Mucosa of descending colon (tissue), 3 donors: ENCODE measurements at regions not wholly inside any gene's neighbourhood (a gene's known extent, or its start where the extent isn't known, plus 50 kb on each side); places are given as distances from the start of the nearest gene placed in this dataset.
"Not testable (repeated sequence)": the region's sequence is repeated elsewhere in the genome, so short reads cannot be mapped to it uniquely, and the experiment has no call there.

Experiments
- ATAC-seq: fragments of 200-7000 bp; cut with Tn5 transposase; one replicate; pipeline ENCODE4 v1.9.1; 2020; ENCODE audit warnings: mild to moderate bottlenecking, moderate library complexity
- DNase-seq, 3 donors: peaks; one replicate each; pipeline ENCODE4 v3.0.0-alpha.2; 2020
- H3K36me3 ChIP-seq: fragments of 200-600 bp; one replicate; pipeline ENCODE4 v1.8.0; 2021; ENCODE audit warnings: low read depth, mild to moderate bottlenecking
- H3K4me1 ChIP-seq: fragments of 200-600 bp; one replicate; pipeline ENCODE4 v1.8.0; 2021; ENCODE audit warnings: low read depth, mild to moderate bottlenecking
- H3K4me3 ChIP-seq: fragments of 200-600 bp; one replicate; pipeline ENCODE4 v1.8.0; 2021; ENCODE audit warnings: mild to moderate bottlenecking
- H3K9me3 ChIP-seq: fragments of 200-600 bp; one replicate; pipeline ENCODE4 v1.8.0; 2021; ENCODE audit warnings: mild to moderate bottlenecking
- intact Hi-C, 2 donors: fragments of 100-400 bp; cut with DNase I in 1 of 2; cut with micrococcal nuclease in 1 of 2; formaldehyde crosslinking; loops; one replicate each; pipeline versions ENCODE4 v1.11.0 to v1.11.1; 2022; cut with DNase I, micrococcal nuclease
- TF ChIP-seq, protein P1 (sequence below): fragments of 200-600 bp; IDR thresholded peaks from one replicate; pipeline ENCODE4 v1.8.0; 2022; ENCODE audit warnings: antibody characterized with exemption, mild to moderate bottlenecking
- donor health status: DM: no; HTN: no; CAD: no; lungs with moderate emphysema.
- donor health status: DM: no; HTN: no; CAD: no.
- donor health status: DM: no; HTN: yes; CAD: no.

GRCh38 chr18:41639218-41639617 is 315.8 kb upstream of the PIK3C3 start:
- Histone ChIP-seq H3K4me1 (no peaks in the 10 kb centered on the region), H3K36me3 (no peaks in the 10 kb centered on the region), H3K4me3 (no peak overlapping the region), H3K9me3 (no peaks in the 10 kb centered on the region)
- ATAC-seq = no peak
- TF ChIP-seq, protein P1, sequence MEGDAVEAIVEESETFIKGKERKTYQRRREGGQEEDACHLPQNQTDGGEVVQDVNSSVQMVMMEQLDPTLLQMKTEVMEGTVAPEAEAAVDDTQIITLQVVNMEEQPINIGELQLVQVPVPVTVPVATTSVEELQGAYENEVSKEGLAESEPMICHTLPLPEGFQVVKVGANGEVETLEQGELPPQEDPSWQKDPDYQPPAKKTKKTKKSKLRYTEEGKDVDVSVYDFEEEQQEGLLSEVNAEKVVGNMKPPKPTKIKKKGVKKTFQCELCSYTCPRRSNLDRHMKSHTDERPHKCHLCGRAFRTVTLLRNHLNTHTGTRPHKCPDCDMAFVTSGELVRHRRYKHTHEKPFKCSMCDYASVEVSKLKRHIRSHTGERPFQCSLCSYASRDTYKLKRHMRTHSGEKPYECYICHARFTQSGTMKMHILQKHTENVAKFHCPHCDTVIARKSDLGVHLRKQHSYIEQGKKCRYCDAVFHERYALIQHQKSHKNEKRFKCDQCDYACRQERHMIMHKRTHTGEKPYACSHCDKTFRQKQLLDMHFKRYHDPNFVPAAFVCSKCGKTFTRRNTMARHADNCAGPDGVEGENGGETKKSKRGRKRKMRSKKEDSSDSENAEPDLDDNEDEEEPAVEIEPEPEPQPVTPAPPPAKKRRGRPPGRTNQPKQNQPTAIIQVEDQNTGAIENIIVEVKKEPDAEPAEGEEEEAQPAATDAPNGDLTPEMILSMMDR = no peak
- intact Hi-C loops = no loop called here
- DNase-seq = no peak

DNA sequence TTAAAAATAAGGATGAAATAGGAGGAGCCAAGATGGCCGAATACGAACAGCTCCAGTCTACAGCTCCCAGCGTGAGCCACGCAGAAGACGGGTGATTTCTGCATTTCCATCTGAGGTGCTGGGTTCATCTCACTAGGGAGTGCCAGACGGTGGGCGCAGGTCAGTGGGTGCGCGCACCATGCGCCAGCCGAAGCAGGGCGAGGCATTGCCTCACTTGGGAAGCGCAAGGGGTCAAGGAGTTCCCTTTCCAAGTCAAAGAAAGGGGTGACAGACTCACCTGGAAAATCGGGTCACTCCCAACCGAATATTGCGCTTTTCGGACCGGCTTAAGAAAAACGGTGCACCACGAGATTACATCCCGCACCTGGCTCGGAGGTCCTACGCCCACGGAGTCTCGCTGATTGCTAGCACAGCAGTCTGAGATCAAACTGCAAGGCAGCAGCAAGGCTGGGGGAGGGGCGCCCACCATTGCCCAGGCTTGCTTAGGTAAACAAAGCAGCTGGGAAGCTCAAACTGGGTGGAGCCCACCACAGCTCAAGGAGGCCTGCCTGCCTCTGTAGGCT is 323.2 kb upstream of the PIK3C3 start:
- intact Hi-C loops, H3K36me3 ChIP-seq, ATAC-seq, H3K4me1 ChIP-seq, DNase-seq, H3K9me3 ChIP-seq, H3K4me3 ChIP-seq: not testable (repeated sequence)

DNA sequence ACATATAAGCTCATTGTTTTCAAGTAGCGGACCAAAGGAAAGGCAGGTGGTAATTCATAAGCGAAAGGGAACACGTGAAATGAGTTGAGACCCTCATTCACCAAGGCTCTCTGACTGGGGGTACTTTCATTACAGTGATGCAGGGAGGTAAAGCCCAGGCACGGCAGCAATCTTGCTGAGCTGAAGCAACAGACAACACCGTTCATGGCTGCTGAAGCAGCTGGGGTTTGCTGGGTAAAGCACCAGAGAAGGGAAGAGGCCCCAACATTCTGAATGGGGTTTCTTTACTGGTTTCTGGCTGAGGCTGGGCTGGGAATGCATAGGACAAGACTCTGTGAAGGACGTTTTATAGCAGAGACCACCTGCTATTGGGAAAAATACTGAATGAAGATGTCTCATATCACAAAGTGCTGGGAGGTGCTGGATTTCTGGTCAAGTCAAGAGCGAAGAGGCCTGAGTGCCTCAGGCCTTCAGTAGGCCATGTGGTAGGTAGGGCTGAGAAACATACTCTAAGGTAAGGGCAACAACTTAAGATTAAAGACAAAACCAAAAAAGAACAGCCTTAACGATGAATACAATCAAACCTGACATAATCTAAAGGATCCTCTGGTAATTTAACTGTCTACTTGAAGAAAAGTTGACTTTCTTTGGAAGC is 324.7 kb upstream of the PIK3C3 start:
- H3K4me1 ChIP-seq = no peaks in the 10 kb centered on the region
- H3K9me3 ChIP-seq = no peaks in the 10 kb centered on the region
- intact Hi-C loops = no loop called here
- DNase-seq (no peak), ATAC-seq (no peak)
- no peak overlapping the region for H3K4me3 ChIP-seq
- TF ChIP-seq, protein P1 = no peak
- H3K36me3 ChIP-seq = no peaks in the 10 kb centered on the region

- H3K9me3 ChIP-seq = no peaks in the 10 kb centered on the region
- TF ChIP-seq, protein P1 = no peak
- DNase-seq (no peak), ATAC-seq (no peak)
- no peaks in the 10 kb centered on the region for H3K36me3 ChIP-seq
- intact Hi-C loops = no loop called here
- no peaks in the 10 kb centered on the region for H3K4me1 ChIP-seq
- no peak overlapping the region for H3K4me3 ChIP-seq
Measured at GRCh38 chr18:41624460-41624859, 330.6 kb upstream of the PIK3C3 start.

DNA sequence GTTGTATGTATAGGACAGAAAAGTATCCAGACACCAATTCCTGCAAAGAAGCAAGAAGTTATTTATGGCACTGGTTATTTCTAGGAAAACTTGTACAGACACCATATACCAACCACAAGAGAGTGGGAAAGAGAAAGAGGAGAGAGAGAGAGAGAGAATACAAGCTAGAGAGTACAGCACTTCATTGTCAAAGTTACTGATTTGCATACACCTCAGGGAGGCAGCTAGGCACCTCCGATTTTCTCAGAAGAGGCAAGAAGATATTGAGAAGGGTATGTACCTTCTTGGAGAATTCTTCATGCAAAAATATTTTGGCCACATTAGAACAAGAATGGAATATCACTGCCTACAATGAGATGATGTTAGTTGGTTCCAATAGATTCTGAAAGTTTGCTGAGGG is 333.9 kb upstream of the PIK3C3 start:
- H3K4me3 ChIP-seq = no peak overlapping the region
- no peaks in the 10 kb centered on the region for H3K36me3 ChIP-seq
- TF ChIP-seq, protein P1 = no peak
- no peaks in the 10 kb centered on the region for H3K4me1 ChIP-seq
- intact Hi-C loops = no loop called here
- no peaks in the 10 kb centered on the region for H3K9me3 ChIP-seq
- ATAC-seq = no peak
- no peak for DNase-seq

GRCh38 chr18:41618147-41618546 is 336.9 kb upstream of the PIK3C3 start:
- H3K9me3 ChIP-seq = no peaks in the 10 kb centered on the region
- no peak for DNase-seq
- intact Hi-C loops = no loop called here
- no peak overlapping the region for H3K4me3 ChIP-seq
- no peaks in the 10 kb centered on the region for H3K36me3 ChIP-seq
- no peak for ATAC-seq
- TF ChIP-seq, protein P1 = no peak
- no peaks in the 10 kb centered on the region for H3K4me1 ChIP-seq
